WTC11 (cell line): ENCODE measurements at regions not wholly inside any gene's neighbourhood (a gene's known extent, or its start where the extent isn't known, plus 50 kb on each side); places are given as distances from the start of the nearest gene placed in this dataset.

ENCODE experiments used
- ATAC-seq: fragments of 200-7000 bp; cut with Tn5 transposase; 2 replicates; pipeline ENCODE4 v1.10.0; 2021; ENCODE audit warnings: mild to moderate bottlenecking, moderate library complexity
- CTCF ChIA-PET: fragments of 300-600 bp; sonication (Branson Sonifier 250); formaldehyde crosslinking; loops from one replicate; lab custom pipeline; 2021; ENCODE audit warnings: antibody characterized with exemption; lab: Charles Lee
- POLR2A ChIA-PET: fragments of 350-600 bp; sonication (Branson Sonifier 250); formaldehyde crosslinking; loops from one replicate; lab custom pipeline; 2021; ENCODE audit warnings: antibody characterized with exemption; lab: Charles Lee
- DNase-seq: peaks from one replicate; pipeline ENCODE4 v3.0.0; 2021; ENCODE audit warnings: low spot score
- H3K27ac Mint-ChIP-seq: 2 replicates; pipeline ENCODE4 v1.8.0; 2021; ENCODE audit warnings: mixed read lengths
- H3K27me3 Mint-ChIP-seq: 2 replicates; pipeline ENCODE4 v1.8.0; 2021; ENCODE audit warnings: low read depth, mild to moderate bottlenecking, moderate library complexity, mixed read lengths
- H3K36me3 Mint-ChIP-seq: 2 replicates; pipeline ENCODE4 v1.8.0; 2021; ENCODE audit warnings: mixed read lengths
- H3K4me1 Mint-ChIP-seq: 2 replicates; pipeline ENCODE4 v1.8.0; 2022; ENCODE audit warnings: mixed read lengths
- H3K4me3 Mint-ChIP-seq: 2 replicates; pipeline ENCODE4 v1.8.0; 2021; ENCODE audit warnings: mild to moderate bottlenecking, moderate library complexity, mixed read lengths
- H3K9me3 Mint-ChIP-seq: 2 replicates; pipeline ENCODE4 v1.8.0; 2021; ENCODE audit warnings: mixed read lengths
- ATF1 ChIP-seq: sonication (generic); formaldehyde crosslinking; IDR thresholded peaks from 2 replicates; pipeline ENCODE4 v1.8.1; 2023; ENCODE audit warnings: mild to moderate bottlenecking, moderate library complexity, missing genetic modification reagents
- CBFB ChIP-seq: sonication (generic); formaldehyde crosslinking; IDR thresholded peaks from 2 replicates; pipeline ENCODE4 v1.8.1; 2022; ENCODE audit warnings: mild to moderate bottlenecking, low read depth, missing genetic modification reagents
- E2F5 ChIP-seq: sonication (generic); formaldehyde crosslinking; IDR thresholded peaks from 2 replicates; pipeline ENCODE4 v1.8.1; 2022; ENCODE audit warnings: mild to moderate bottlenecking, moderate library complexity, missing genetic modification reagents
- EMX1 ChIP-seq: fragments of 250-450 bp; sonication (Bioruptor Pico); IDR thresholded peaks from 2 replicates; pipeline ENCODE4 v1.8.0; 2021; ENCODE audit warnings: mild to moderate bottlenecking
- GTF2I ChIP-seq: fragments of 250-450 bp; sonication (Bioruptor Pico); conservative IDR thresholded peaks from 2 replicates; pipeline ENCODE4 v1.4.0; 2021; ENCODE audit warnings: mild to moderate bottlenecking
- JUN ChIP-seq: sonication (generic); formaldehyde crosslinking; IDR thresholded peaks from 2 replicates; pipeline ENCODE4 v1.8.0; 2023; ENCODE audit warnings: mild to moderate bottlenecking, missing genetic modification reagents
- MAX ChIP-seq: sonication (generic); formaldehyde crosslinking; IDR thresholded peaks from 2 replicates; pipeline ENCODE4 v1.8.0; 2022; ENCODE audit warnings: mild to moderate bottlenecking, missing genetic modification reagents
- MYBL2 ChIP-seq: sonication (generic); formaldehyde crosslinking; IDR thresholded peaks from 2 replicates; pipeline ENCODE4 v1.8.1; 2023; ENCODE audit warnings: mild to moderate bottlenecking, moderate library complexity, missing genetic modification reagents
- NR3C1 ChIP-seq: sonication (generic); formaldehyde crosslinking; conservative IDR thresholded peaks from 2 replicates; pipeline ENCODE4 v1.8.1; 2023; ENCODE audit warnings: low read depth, mild to moderate bottlenecking, missing genetic modification reagents
- PRRX2 ChIP-seq: fragments of 250-450 bp; sonication (Bioruptor Pico); IDR thresholded peaks from 2 replicates; pipeline ENCODE4 v1.8.0; 2021; ENCODE audit warnings: mild to moderate bottlenecking
- TP53 ChIP-seq: sonication (generic); formaldehyde crosslinking; IDR thresholded peaks from 2 replicates; pipeline ENCODE4 v1.8.1; 2023; ENCODE audit warnings: mild to moderate bottlenecking, missing genetic modification reagents
- ZNF219 ChIP-seq: sonication (generic); formaldehyde crosslinking; IDR thresholded peaks from 2 replicates; pipeline ENCODE4 v1.8.0; 2023; ENCODE audit warnings: missing genetic modification reagents, mild to moderate bottlenecking, borderline replicate concordance
- ZNF671 ChIP-seq: fragments of 250-450 bp; sonication (Bioruptor Pico); IDR thresholded peaks from 2 replicates; pipeline ENCODE4 v1.8.0; 2021; ENCODE audit warnings: mild to moderate bottlenecking
- TF ChIP-seq, protein P1 (sequence below): sonication (generic); formaldehyde crosslinking; conservative IDR thresholded peaks from 2 replicates; pipeline ENCODE4 v1.8.1; 2023; ENCODE audit warnings: mild to moderate bottlenecking, low read depth, missing genetic modification reagents, moderate library complexity
- TF ChIP-seq, protein P2 (sequence below): sonication (generic); formaldehyde crosslinking; IDR thresholded peaks from 2 replicates; pipeline ENCODE4 v1.8.1; 2023; ENCODE audit warnings: mild to moderate bottlenecking, missing genetic modification reagents

- TF ChIP-seq, protein P1, sequence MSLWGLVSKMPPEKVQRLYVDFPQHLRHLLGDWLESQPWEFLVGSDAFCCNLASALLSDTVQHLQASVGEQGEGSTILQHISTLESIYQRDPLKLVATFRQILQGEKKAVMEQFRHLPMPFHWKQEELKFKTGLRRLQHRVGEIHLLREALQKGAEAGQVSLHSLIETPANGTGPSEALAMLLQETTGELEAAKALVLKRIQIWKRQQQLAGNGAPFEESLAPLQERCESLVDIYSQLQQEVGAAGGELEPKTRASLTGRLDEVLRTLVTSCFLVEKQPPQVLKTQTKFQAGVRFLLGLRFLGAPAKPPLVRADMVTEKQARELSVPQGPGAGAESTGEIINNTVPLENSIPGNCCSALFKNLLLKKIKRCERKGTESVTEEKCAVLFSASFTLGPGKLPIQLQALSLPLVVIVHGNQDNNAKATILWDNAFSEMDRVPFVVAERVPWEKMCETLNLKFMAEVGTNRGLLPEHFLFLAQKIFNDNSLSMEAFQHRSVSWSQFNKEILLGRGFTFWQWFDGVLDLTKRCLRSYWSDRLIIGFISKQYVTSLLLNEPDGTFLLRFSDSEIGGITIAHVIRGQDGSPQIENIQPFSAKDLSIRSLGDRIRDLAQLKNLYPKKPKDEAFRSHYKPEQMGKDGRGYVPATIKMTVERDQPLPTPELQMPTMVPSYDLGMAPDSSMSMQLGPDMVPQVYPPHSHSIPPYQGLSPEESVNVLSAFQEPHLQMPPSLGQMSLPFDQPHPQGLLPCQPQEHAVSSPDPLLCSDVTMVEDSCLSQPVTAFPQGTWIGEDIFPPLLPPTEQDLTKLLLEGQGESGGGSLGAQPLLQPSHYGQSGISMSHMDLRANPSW = no peak
These were observed 498.9 kb upstream of the NETO1 start (continued) for GRCh38 chr18:73366713-73367112.

DNA sequence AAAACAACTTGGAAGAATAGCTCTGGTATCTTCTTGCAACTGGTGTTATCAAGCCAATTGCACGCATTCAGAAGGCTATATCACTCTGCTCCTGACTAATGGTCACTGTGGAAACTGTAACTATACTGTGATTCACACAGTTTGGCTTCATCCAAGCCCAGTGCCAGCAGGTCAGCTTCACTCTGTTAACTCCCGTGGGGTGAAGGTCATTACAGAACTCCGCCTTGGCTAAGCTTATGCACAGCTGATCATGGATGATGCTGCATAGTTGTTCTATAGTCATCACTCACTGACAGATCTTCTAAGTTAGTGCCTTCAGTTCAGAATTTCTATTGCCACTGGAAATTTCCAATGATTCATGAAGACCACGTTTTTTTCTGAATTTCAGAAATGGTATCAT lies 497.2 kb upstream of the NETO1 start:
- H3K4me1 Mint-ChIP-seq = no peaks in the 10 kb centered on the region
- TF ChIP-seq CBFB (no peak), TP53 (CRISPR knock-in tag) (no peak), GTF2I (CRISPR knock-in tag) (no peak), ZNF219 (CRISPR knock-in tag) (no peak), ATF1 (CRISPR knock-in tag) (no peak), MYBL2 (CRISPR knock-in tag) (no peak), PRRX2 (CRISPR knock-in tag) (no peak), ZNF671 (no peak), E2F5 (no peak)
- TF ChIP-seq, protein P2, sequence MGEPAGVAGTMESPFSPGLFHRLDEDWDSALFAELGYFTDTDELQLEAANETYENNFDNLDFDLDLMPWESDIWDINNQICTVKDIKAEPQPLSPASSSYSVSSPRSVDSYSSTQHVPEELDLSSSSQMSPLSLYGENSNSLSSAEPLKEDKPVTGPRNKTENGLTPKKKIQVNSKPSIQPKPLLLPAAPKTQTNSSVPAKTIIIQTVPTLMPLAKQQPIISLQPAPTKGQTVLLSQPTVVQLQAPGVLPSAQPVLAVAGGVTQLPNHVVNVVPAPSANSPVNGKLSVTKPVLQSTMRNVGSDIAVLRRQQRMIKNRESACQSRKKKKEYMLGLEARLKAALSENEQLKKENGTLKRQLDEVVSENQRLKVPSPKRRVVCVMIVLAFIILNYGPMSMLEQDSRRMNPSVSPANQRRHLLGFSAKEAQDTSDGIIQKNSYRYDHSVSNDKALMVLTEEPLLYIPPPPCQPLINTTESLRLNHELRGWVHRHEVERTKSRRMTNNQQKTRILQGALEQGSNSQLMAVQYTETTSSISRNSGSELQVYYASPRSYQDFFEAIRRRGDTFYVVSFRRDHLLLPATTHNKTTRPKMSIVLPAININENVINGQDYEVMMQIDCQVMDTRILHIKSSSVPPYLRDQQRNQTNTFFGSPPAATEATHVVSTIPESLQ (CRISPR knock-in tag) = no peak
- H3K27ac Mint-ChIP-seq = no peak overlapping the region
- H3K36me3 Mint-ChIP-seq = no peaks in the 10 kb centered on the region
- CTCF ChIA-PET = no interaction called here
- no peak overlapping the region for H3K4me3 Mint-ChIP-seq
- DNase-seq (no peak), ATAC-seq (no peak)
- no peaks in the 10 kb centered on the region for H3K27me3 Mint-ChIP-seq
- POLR2A ChIA-PET = no interaction called here
- H3K9me3 Mint-ChIP-seq = peaks cover 11% of the 10 kb centered on the region; the same call in 1 of the 2 replicates

DNA sequence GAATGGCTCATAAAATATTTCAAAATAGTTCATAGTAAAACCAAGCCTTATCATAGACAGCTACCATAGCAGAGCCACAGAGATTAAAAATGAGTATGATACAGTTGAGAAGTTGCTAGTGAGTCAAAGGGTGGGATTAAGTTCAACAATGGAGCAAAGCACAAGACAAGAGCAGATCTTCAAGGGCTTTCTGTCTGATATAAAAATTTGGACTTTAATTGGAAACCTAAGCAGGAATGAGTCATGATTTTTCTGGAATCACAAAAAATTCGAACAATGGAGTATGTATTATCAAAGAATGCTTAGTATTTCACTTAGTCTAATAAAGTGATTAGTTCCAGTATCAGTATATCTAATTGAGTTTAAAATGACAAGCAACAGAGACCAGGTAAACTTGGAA lies 487.3 kb upstream of the NETO1 start:
- H3K4me1 Mint-ChIP-seq = no peaks in the 10 kb centered on the region
- TF ChIP-seq NR3C1 (CRISPR knock-in tag) = no peak
- POLR2A ChIA-PET = no interaction called here
- no peaks in the 10 kb centered on the region for H3K27me3 Mint-ChIP-seq
- H3K4me3 Mint-ChIP-seq = no peak overlapping the region
- ATAC-seq (no peak), DNase-seq (no peak)
- CTCF ChIA-PET = no interaction called here
- no peaks in the 10 kb centered on the region for H3K9me3 Mint-ChIP-seq
- H3K36me3 Mint-ChIP-seq = no peaks in the 10 kb centered on the region
- no peak overlapping the region for H3K27ac Mint-ChIP-seq

DNA sequence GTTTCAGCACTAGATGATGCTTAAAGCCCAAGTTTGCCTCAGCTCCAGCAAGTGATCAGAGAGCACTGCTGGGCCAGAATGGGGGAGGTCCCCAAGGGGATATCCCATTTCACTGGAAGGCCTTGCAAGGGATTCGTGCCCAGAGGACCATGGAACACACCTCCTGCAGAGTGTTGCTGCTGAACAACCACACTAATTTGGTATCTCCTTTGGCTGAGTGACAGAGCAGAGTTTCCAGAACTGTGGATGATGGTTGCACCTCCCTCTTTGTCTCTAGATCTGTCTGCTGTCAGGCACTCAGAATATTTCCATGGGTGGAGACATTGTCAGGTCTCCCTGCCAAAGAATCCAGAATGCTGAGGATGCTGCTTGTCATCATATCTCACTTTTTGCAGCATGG lies 484.8 kb upstream of the NETO1 start:
- DNase-seq = no peak
- Mint-ChIP-seq H3K9me3 (no peaks in the 10 kb centered on the region), H3K27ac (no peak overlapping the region), H3K36me3 (no peaks in the 10 kb centered on the region), H3K4me1 (no peaks in the 10 kb centered on the region), H3K27me3 (no peaks in the 10 kb centered on the region), H3K4me3 (no peak overlapping the region)
- ATAC-seq = peak; percentile 60; the same call in 1 of the 2 replicates
- ChIA-PET CTCF (no interaction called here), POLR2A (no interaction called here)
- TF ChIP-seq ZNF219 (CRISPR knock-in tag) (no peak), JUN (no peak), MAX (CRISPR knock-in tag) (no peak), EMX1 (CRISPR knock-in tag) (no peak)
